NB4 (cell line): ENCODE measurements at regions not wholly inside any gene's neighbourhood (a gene's known extent, or its start where the extent isn't known, plus 50 kb on each side); places are given as distances from the start of the nearest gene placed in this dataset.

Experiments used
- DNase-seq: peaks from one replicate; pipeline ENCODE4 v3.0.0; 2010; ENCODE audit warnings: low read depth
- H3K4me3 ChIP-seq: one replicate; pipeline ENCODE4 v1.5.1; 2011; ENCODE audit warnings: mild to moderate bottlenecking, low read depth, low read length, moderate library complexity
- MYC ChIP-seq: IDR thresholded peaks from 2 replicates; pipeline ENCODE4 v1.6.1; 2011; ENCODE audit warnings: low read depth, low read length
- POLR2A ChIP-seq: IDR thresholded peaks from 2 replicates; pipeline ENCODE4 v1.6.1; 2011; ENCODE audit warnings: mild to moderate bottlenecking; ENCODE audit not compliant: insufficient read length; ENCODE audit errors: extremely low read depth
- TF ChIP-seq, protein P1 (sequence below): IDR thresholded peaks from one replicate; pipeline ENCODE4 v1.5.1; 2012; ENCODE audit warnings: low read depth, low read length
- TF ChIP-seq, protein P2 (sequence below): IDR thresholded peaks from 2 replicates; pipeline ENCODE4 v1.6.1; 2011; ENCODE audit warnings: low read depth, low read length

DNA sequence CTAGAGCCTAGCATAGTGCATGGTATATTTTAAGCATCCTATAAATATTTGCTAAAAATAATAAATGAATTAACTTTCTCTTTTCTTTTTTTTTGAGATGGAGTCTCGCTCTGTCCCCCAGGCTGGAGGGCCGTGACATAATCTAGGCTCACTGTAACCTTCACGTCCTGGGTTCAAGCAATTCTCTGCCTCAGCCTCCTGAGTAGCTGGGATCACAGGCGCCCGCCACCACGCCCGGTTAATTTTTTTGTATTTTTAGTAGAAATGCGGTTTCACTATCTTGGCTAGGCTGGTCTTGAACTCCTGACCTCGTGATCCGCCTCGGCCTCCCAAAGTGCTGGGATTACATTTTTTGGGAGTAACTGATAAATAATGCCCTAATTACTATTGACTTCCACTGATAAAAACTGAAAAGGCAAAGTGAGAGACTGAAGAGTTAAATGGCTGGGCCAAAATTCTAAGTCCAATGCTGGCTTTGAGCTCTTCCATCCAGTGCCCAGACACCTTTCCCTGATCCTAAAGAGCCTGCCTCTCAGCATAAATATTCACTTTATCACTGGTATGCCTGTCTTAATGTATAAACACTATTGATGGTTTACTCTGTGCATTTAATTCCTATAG lies 213.0 kb upstream of the KRR1 start:
- no peak for DNase-seq
- H3K4me3 ChIP-seq: no peak overlapping the region
- TF ChIP-seq, protein P1, sequence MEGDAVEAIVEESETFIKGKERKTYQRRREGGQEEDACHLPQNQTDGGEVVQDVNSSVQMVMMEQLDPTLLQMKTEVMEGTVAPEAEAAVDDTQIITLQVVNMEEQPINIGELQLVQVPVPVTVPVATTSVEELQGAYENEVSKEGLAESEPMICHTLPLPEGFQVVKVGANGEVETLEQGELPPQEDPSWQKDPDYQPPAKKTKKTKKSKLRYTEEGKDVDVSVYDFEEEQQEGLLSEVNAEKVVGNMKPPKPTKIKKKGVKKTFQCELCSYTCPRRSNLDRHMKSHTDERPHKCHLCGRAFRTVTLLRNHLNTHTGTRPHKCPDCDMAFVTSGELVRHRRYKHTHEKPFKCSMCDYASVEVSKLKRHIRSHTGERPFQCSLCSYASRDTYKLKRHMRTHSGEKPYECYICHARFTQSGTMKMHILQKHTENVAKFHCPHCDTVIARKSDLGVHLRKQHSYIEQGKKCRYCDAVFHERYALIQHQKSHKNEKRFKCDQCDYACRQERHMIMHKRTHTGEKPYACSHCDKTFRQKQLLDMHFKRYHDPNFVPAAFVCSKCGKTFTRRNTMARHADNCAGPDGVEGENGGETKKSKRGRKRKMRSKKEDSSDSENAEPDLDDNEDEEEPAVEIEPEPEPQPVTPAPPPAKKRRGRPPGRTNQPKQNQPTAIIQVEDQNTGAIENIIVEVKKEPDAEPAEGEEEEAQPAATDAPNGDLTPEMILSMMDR: no peak
- TF ChIP-seq MYC (no peak), POLR2A (no peak)
- TF ChIP-seq, protein P2, sequence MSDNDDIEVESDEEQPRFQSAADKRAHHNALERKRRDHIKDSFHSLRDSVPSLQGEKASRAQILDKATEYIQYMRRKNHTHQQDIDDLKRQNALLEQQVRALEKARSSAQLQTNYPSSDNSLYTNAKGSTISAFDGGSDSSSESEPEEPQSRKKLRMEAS: no peak

DNA sequence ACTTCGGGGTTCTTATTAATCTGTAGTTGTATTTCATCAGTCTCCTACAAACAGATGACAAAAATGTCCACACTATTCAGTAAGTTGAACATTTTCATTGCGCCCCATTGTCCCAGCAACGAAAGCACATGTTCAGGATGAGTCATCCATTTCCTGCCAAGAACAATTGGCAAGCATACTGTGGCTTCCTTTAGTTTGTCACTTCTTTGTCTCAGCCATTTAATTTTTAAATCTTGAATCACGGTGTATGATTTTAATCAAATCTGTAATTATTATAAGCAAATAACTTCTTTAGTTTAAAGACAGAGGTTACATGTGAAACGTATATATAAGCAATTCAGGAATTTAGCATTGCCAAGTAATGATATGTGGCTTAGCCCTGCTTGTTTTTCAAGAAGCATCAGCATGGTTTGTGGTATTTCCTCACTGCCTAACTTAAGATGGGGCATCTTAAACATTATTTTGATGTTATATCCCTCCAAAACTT lies 211.3 kb upstream of the KRR1 start:
- TF ChIP-seq POLR2A (no peak), MYC (peak; percentile 99)
- TF ChIP-seq, protein P1: no peak
- TF ChIP-seq, protein P2: peak; percentile 99
- no peak overlapping the region for H3K4me3 ChIP-seq
- DNase-seq: peak; percentile 91

DNA sequence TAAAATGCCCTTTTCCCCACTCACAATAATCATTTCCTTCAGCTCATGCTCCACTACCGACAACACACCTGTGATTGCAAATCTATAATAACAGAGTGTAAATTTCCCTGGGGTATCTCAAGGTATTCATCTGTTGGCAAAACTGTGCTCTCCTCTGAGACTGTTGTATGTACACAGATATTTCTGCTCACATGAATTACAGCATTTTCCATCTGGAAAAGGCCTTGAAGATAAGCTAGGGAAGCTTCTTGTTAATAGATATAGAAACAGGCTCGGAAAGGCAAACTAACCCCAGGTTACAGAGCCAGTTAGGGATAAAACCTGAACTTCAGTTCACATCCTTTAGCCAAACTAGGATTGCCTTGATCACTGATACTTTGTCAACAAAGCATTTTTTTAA lies 210.4 kb upstream of the KRR1 start:
- no peak for DNase-seq

DNA sequence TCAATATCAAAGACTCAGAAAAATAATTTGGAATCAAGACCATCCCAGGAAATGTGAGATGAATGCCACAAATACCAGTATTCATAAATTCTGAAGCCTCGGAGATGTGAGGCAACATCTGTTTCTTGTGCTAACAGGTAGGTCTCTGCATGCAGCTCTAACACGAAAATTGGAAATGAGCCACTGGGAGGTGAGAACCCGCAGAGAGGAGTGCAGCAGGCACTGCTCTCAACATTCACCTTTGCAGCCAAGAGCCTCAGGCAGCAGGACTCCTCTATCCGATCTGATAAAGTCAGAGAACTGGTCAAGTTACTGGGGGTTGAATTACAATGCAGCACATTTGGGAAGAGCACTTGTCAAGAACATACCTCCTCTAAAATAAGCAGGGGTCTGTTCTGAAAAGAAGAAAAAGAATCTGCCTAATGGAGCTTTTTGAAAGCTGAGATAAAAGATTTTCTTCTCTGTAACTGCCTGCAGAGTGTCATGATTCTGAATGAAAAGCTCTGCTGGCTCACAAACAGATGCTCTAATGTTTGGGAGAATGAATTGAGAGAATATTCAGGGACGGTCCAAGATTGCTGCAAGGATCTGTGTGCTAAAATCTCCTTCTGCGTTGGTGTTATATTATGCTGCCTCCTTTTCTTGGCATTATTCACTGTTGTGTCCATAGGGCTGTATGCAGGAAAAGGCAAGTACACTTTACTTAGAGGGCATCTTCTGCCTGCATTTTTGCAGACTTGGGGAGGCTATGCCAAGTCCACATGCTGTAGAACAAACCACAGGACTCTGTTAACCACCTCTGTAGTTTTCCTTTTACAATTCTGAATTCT lies 209.6 kb upstream of the KRR1 start:
- TF ChIP-seq MYC (no peak), POLR2A (no peak)
- TF ChIP-seq, protein P1: no peak
- TF ChIP-seq, protein P2: no peak
- no peak overlapping the region for H3K4me3 ChIP-seq
- DNase-seq: no peak

More for the DNA sequence above, 210.4 kb upstream of the KRR1 start:
- no peak overlapping the region for H3K4me3 ChIP-seq
- TF ChIP-seq MYC (no peak), POLR2A (no peak)
- TF ChIP-seq, protein P1: no peak
- TF ChIP-seq, protein P2: no peak

DNA sequence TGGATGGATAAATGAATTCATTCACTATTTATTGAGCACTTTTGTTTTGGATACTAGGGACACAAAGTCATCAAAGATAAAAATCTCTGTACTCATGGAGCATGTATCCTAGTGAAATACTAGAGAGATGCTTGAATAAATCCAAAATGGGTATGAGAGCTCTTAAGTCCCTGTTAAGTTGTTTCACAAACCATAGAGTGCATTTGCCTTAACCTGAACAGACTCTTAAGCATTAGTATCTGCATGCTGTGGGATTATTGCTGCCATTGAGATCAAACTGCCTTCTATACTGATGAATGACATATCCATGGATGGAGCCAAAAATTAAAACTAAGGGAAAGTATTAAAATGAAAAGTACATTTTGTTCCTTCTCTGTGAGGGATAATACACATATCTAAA lies 206.5 kb upstream of the KRR1 start:
- TF ChIP-seq MYC (no peak), POLR2A (no peak)
- TF ChIP-seq, protein P1: no peak
- TF ChIP-seq, protein P2: no peak
- H3K4me3 ChIP-seq: no peak overlapping the region

More for the DNA sequence above, 206.5 kb upstream of the KRR1 start:
- DNase-seq: no peak
